HG03575 (cell line): ENCODE measurements at regions not wholly inside any gene's neighbourhood (a gene's known extent, or its start where the extent isn't known, plus 50 kb on each side); places are given as distances from the start of the nearest gene placed in this dataset.

Experiments used
- ATAC-seq: cut with Tn5 transposase; IDR thresholded peaks from one replicate; pipeline ENCODE4 v1.9.1; 2021; ENCODE audit not compliant: unreplicated experiment, insufficient number of reproducible peaks, low FRiP score; ENCODE audit errors: extremely low read depth

- no peak for ATAC-seq
Measured at GRCh38 chr2:186405842-186406241, 80.2 kb upstream of the ZC3H15 start.

- ATAC-seq: no peak
Measured at GRCh38 chr2:186407611-186408010, 78.4 kb upstream of the ZC3H15 start.

GRCh38 chr2:186410802-186411201, 75.3 kb upstream of the ZC3H15 start:
- ATAC-seq: no peak

GRCh38 chr2:186422226-186422625, 63.8 kb upstream of the ZC3H15 start:
- no peak for ATAC-seq

- no peak for ATAC-seq
Measured at GRCh38 chr2:186423481-186423880, 62.6 kb upstream of the ZC3H15 start.

GRCh38 chr2:186424265-186424664, 61.8 kb upstream of the ZC3H15 start:
- ATAC-seq: no peak

DNA sequence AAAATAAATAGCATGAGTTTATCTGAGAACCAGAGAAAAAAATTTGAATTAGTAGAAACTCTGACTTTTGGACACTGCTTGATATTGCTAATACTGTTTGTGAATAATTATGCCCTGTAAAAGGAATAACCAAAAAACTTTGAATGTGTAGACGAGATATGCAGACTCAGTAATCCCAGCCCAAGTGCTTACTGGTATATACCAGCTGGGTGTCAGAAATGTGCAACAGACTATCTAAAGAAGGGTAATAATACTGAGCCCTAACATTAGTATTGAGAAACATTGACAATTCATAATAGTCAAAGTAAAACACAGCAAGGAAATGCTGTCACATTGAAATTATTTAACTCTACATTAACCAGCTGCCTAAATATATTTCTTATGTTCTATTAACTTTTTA, 60.5 kb upstream of the ZC3H15 start:
- no peak for ATAC-seq

- peak; percentile 86 for ATAC-seq
Measured at GRCh38 chr2:186426153-186427016, 59.7 kb upstream of the ZC3H15 start.

- peak; percentile 17 for ATAC-seq
Measured at GRCh38 chr2:186427017-186427350, 59.1 kb upstream of the ZC3H15 start.

DNA sequence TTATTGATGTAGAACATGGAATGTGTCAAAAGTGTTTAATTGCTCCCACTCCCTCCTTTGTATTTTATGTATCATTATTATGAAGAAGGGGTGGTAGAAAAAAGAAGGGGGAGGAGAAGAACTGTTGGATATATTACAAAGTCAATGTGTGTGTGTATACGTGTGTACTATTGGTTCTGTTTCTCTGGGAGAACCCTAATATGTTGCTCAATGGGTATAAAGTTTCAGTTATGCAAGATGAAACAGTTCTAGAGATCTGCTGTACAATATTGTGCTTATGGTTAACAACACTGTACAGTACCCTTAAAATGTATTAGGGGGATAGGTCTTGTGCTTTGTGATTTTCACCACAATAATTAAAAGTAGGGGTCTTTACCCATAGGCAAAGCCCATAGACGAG, 58.1 kb upstream of the ZC3H15 start:
- ATAC-seq: no peak

GRCh38 chr2:186429104-186429503, 57.0 kb upstream of the ZC3H15 start:
- no peak for ATAC-seq

- ATAC-seq: no peak
Measured at GRCh38 chr2:186431306-186431705, 54.8 kb upstream of the ZC3H15 start.

DNA sequence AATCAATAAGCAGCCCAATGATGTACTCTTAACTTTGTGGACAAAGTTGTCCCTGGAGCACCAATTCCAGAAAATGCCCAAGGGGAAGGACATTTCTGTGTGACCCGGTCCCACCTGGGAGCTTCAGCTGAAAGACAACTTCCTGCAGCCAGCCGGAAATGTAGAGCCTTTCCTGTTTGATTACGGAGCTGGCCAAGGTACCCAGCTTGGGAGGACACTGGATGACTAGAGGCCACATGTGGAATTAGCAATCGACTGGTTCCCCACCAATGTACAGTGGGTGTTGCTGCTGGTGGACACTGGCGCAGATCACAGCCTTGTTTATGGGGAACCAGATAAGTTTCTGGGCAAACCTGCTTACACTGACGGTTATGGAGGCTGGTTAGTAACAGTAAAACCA, 53.0 kb upstream of the ZC3H15 start:
- ATAC-seq: no peak

- ATAC-seq: no peak
Measured at GRCh38 chr2:186433777-186434432, 52.2 kb upstream of the ZC3H15 start.
